TTC549 (cell line): ENCODE measurements at regions not wholly inside any gene's neighbourhood (a gene's known extent, or its start where the extent isn't known, plus 50 kb on each side); places are given as distances from the start of the nearest gene placed in this dataset.

ENCODE experiments used
- FAIRE-seq: peaks from 2 replicates; lab custom pipeline; 2012; peaks lifted over from hg19 to GRCh38; lab: Jason Lieb, UNC

- no peak for FAIRE-seq
Observed at GRCh38 chr13:92938486-92939020, 288.1 kb upstream of the GPC6 start.

GRCh38 chr13:92941167-92941566, 285.4 kb upstream of the GPC6 start:
- FAIRE-seq: no peak

- no peak for FAIRE-seq
Observed at GRCh38 chr13:92947770-92948434, 278.7 kb upstream of the GPC6 start.

GRCh38 chr13:92950771-92951170, 275.8 kb upstream of the GPC6 start:
- no peak for FAIRE-seq

- no peak for FAIRE-seq
Observed at GRCh38 chr13:92951273-92951890, 275.2 kb upstream of the GPC6 start.

- FAIRE-seq: no peak
Observed at GRCh38 chr13:92952161-92952560, 274.4 kb upstream of the GPC6 start.

- FAIRE-seq: no peak
Observed at GRCh38 chr13:92954746-92955145, 271.9 kb upstream of the GPC6 start.

GRCh38 chr13:92959790-92960189, 266.8 kb upstream of the GPC6 start:
- no peak for FAIRE-seq

GRCh38 chr13:92963029-92963428, 263.6 kb upstream of the GPC6 start:
- no peak for FAIRE-seq

GRCh38 chr13:92966341-92966740, 260.3 kb upstream of the GPC6 start:
- no peak for FAIRE-seq

- no peak for FAIRE-seq
Observed at GRCh38 chr13:92966900-92967299, 259.7 kb upstream of the GPC6 start.

- no peak for FAIRE-seq
Observed at GRCh38 chr13:92967923-92968322, 258.7 kb upstream of the GPC6 start.

- FAIRE-seq: no peak
Observed at GRCh38 chr13:92972751-92973150, 253.9 kb upstream of the GPC6 start.

GRCh38 chr13:92974905-92975429, 251.6 kb upstream of the GPC6 start:
- FAIRE-seq: no peak

- no peak for FAIRE-seq
Observed at GRCh38 chr13:92976657-92977056, 249.9 kb upstream of the GPC6 start.

- no peak for FAIRE-seq
Observed at GRCh38 chr13:92984151-92984550, 242.5 kb upstream of the GPC6 start.

- FAIRE-seq: no peak
Observed at GRCh38 chr13:92989301-92989700, 237.3 kb upstream of the GPC6 start.

GRCh38 chr13:92991692-92992091, 234.9 kb upstream of the GPC6 start:
- FAIRE-seq: no peak

GRCh38 chr13:92994056-92994455, 232.6 kb upstream of the GPC6 start:
- no peak for FAIRE-seq

- no peak for FAIRE-seq
Observed at GRCh38 chr13:93001866-93002461, 224.6 kb upstream of the GPC6 start.

- FAIRE-seq: no peak
Observed at GRCh38 chr13:93003531-93003930, 223.1 kb upstream of the GPC6 start.

- no peak for FAIRE-seq
Observed at GRCh38 chr13:93004919-93005318, 221.7 kb upstream of the GPC6 start.

- no peak for FAIRE-seq
Observed at GRCh38 chr13:93007928-93008327, 218.7 kb upstream of the GPC6 start.
